ENCODE measurements at regions not wholly inside any gene's neighbourhood (a gene's known extent, or its start where the extent isn't known, plus 50 kb on each side); places are given as distances from the start of the nearest gene placed in this dataset.

GRCh38 chrX:13201605-13202219, 118.1 kb downstream of the ATXN3L start:
- no peak for ATAC-seq
- DNase-seq: no peak
- Histone ChIP-seq H3K27me3 (ENCODE audit: insufficient read depth in 3 of 3, low read length in 2 of 3) (peaks cover 0 to 9% (median 0%) of the 10 kb centered on the region in 3 donors), H3K4me3 (no peak overlapping the region), H3K9me3 (no peaks in the 10 kb centered on the region), H3K27ac (no peak overlapping the region), H3K36me3 (ENCODE audit: insufficient read depth in 1 of 2, low read depth in 1 of 2) (no peaks in the 10 kb centered on the region), H3K4me1 (no peaks in the 10 kb centered on the region)
- WGBS, 3 donors: 73 to 90% (median 88%) methylated on average over 13 to 14 of the region's 14 CpGs
- intact Hi-C loops (cut with DNase I): no loop called here
- TF ChIP-seq, protein P1, sequence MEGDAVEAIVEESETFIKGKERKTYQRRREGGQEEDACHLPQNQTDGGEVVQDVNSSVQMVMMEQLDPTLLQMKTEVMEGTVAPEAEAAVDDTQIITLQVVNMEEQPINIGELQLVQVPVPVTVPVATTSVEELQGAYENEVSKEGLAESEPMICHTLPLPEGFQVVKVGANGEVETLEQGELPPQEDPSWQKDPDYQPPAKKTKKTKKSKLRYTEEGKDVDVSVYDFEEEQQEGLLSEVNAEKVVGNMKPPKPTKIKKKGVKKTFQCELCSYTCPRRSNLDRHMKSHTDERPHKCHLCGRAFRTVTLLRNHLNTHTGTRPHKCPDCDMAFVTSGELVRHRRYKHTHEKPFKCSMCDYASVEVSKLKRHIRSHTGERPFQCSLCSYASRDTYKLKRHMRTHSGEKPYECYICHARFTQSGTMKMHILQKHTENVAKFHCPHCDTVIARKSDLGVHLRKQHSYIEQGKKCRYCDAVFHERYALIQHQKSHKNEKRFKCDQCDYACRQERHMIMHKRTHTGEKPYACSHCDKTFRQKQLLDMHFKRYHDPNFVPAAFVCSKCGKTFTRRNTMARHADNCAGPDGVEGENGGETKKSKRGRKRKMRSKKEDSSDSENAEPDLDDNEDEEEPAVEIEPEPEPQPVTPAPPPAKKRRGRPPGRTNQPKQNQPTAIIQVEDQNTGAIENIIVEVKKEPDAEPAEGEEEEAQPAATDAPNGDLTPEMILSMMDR (IDR thresholded peaks at IDR 0.05): no peak

DNA sequence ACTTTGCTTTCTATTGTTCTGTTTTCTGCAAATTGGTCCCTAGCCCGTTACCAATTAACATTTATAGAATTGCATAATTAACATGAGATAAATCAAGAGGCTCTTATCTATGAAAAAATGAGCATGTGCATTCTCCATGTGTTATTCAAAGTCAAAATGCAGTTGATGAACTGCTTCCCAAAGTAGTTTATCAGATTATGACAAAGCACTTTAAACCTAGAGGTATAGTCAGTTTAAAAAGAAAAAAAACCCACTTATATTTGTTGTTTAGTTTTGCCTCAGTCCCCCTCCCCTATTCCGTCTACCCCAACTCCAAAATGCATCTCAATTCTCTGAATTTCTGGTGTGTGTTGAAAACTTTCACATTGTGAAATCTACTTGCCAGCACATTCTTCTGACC, 119.5 kb downstream of the ATXN3L start:
- Histone ChIP-seq H3K4me3 (no peak overlapping the region), H3K27me3 (ENCODE audit: insufficient read depth in 3 of 3, low read length in 2 of 3) (peaks cover 0 to 9% (median 0%) of the 10 kb centered on the region in 3 donors), H3K36me3 (ENCODE audit: insufficient read depth in 1 of 2, low read depth in 1 of 2) (no peaks in the 10 kb centered on the region), H3K4me1 (no peaks in the 10 kb centered on the region), H3K27ac (no peak overlapping the region), H3K9me3 (no peaks in the 10 kb centered on the region)
- TF ChIP-seq, protein P1 (IDR thresholded peaks at IDR 0.05): no peak
- WGBS, 3 donors: 86 to 88% (median 87%) methylated on average over 2 of the region's 2 CpGs
- no peak for DNase-seq
- intact Hi-C loops (cut with DNase I): no loop called here
- no peak for ATAC-seq

DNA sequence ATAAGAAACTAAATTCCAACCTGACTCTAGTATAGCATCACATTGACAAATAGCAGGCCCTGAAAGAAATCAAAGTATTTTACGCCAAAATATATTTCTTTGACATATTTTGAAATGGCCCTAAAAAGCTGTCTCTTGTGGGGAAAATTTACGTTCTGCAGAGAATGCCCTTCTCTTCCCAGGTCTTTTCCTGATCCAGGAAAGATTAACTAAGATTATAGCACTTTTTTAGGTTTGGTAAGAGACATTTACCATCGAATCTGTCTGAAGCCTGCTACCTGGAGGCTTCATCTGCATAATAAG, 121.1 kb downstream of the ATXN3L start:
- Histone ChIP-seq H3K4me3 (no peak overlapping the region), H3K4me1 (no peaks in the 10 kb centered on the region), H3K36me3 (ENCODE audit: insufficient read depth in 1 of 2, low read depth in 1 of 2) (no peaks in the 10 kb centered on the region), H3K27ac (no peak overlapping the region), H3K27me3 (ENCODE audit: insufficient read depth in 3 of 3, low read length in 2 of 3) (peaks cover 0 to 2% (median 0%) of the 10 kb centered on the region in 3 donors), H3K9me3 (no peaks in the 10 kb centered on the region)
- intact Hi-C loops (cut with DNase I): no loop called here
- ATAC-seq (no peak), DNase-seq (no peak)
- WGBS, 3 donors: 66 to 88% (median 81%) methylated on average over 3 of the region's 3 CpGs
- TF ChIP-seq, protein P1 (IDR thresholded peaks at IDR 0.05): no peak

- Histone ChIP-seq H3K4me1 (no peaks in the 10 kb centered on the region), H3K4me3 (no peak overlapping the region), H3K9me3 (no peaks in the 10 kb centered on the region), H3K27ac (no peak overlapping the region), H3K27me3 (ENCODE audit: insufficient read depth in 3 of 3, low read length in 2 of 3) (no peaks in the 10 kb centered on the region), H3K36me3 (ENCODE audit: insufficient read depth in 1 of 2, low read depth in 1 of 2) (no peaks in the 10 kb centered on the region)
- no peak for ATAC-seq
- DNase-seq: no peak
- intact Hi-C loops (cut with DNase I): no loop called here
- TF ChIP-seq, protein P1 (IDR thresholded peaks at IDR 0.05): no peak
- 80 to 91% (median 86%) methylated on average over 4 of the region's 4 CpGs for WGBS, 3 donors
These were observed 121.6 kb downstream of the ATXN3L start for GRCh38 chrX:13198056-13198761.

GRCh38 chrX:13196782-13197181, 123.1 kb downstream of the ATXN3L start:
- 87 to 97% (median 93%) methylated on average over 2 of the region's 2 CpGs for WGBS, 3 donors
- Histone ChIP-seq H3K36me3 (ENCODE audit: insufficient read depth in 1 of 2, low read depth in 1 of 2) (no peaks in the 10 kb centered on the region), H3K27me3 (ENCODE audit: insufficient read depth in 3 of 3, low read length in 2 of 3) (no peaks in the 10 kb centered on the region), H3K27ac (no peak overlapping the region), H3K4me1 (no peaks in the 10 kb centered on the region), H3K4me3 (no peak overlapping the region), H3K9me3 (no peaks in the 10 kb centered on the region)
- intact Hi-C loops (cut with DNase I): no loop called here
- DNase-seq: no peak
- no peak for ATAC-seq
- TF ChIP-seq, protein P1 (IDR thresholded peaks at IDR 0.05): no peak

Measured in psoas muscle (tissue), 7 donors.